HEK293 (cell line): ENCODE measurements at regions not wholly inside any gene's neighbourhood (a gene's known extent, or its start where the extent isn't known, plus 50 kb on each side); places are given as distances from the start of the nearest gene placed in this dataset.

Source experiments
- MYNN ChIP-seq: fragments of 450-650 bp; formaldehyde crosslinking; IDR thresholded peaks from 2 replicates; pipeline ENCODE4 v1.5.1; 2016; ENCODE audit warnings: missing biosample characterization, missing genetic modification characterization, borderline replicate concordance
- TCF7L2 ChIP-seq: IDR thresholded peaks from 2 replicates; pipeline ENCODE4 v1.6.1; 2011; ENCODE audit warnings: low read depth, mild to moderate bottlenecking, inconsistent platforms, low read length, moderate library complexity, borderline replicate concordance

DNA sequence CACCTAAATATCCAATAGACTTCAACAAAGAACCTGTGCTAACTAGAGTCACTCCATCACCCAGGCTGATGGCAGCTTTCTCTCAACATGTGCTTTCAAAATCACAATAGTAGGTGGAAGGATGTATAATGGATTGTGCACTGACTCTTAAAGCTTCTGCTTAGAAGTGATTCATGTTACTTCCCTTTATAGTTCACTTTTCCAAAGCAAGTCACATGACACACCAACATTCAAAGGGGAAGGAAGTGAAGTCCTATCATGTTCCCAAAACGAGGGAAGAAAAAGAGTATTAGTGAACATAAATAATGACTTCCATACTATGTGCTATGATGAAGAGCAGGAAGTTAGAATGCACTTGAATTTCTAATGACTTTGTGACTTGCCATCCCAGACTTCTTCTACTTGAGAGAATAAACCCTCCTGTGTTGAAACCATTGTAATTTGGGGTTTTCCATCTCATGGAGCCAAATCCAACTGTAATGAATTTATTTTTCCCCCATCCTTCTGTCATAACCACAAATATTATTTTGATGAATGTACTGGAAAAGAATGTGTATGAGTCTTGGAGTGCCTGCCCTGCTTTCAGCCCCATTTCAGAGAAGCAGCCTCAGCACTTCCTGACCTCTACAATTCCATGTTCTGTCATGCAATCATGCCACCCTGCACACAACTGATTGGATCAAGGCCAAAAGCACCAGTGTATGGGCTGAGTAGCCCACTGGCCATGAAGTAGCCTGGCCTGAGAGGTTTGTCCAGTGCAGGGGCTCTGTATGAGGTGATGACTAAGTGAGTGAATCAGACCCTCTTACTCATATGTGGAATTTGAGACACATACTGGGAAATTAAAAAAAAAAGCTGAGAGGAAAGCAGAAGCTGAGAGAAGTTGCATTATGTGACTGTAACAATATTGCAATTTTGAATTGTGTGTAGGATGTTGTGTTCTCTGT, 525.9 kb upstream of the CLINT1 start:
- TF ChIP-seq TCF7L2 (no peak), MYNN (no peak)
